ENCODE measurements at regions not wholly inside any gene's neighbourhood (a gene's known extent, or its start where the extent isn't known, plus 50 kb on each side); places are given as distances from the start of the nearest gene placed in this dataset.

DNA sequence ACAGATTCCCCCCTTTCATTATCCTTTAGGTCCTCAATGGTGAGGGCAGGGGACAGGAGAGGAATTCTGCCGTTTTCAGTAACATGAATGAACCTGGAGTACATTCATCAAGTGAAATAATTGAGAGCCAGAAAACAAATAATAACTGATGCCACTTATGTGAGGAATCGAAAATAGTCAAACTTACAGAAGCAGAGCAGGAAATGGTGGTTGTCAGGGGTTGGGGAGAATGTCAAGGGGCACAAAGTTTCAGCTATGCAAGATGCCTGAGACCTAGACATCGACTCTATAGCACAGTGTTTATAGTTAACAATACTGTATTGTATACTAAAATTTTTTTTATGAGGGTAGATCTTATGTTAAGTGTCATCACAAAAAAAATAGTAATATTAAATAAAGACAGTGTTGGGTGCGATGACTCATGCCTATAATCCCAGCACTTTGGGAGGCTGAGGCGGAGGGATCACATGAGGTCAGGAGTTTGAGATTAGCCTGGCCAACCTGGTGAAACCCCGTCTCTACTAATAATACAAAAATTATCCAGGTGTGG lies 1219.8 kb downstream of the GATA3 start:
- no peak for DNase-seq
- no TSS peak for BruUV-seq (replicated peaks)

DNA sequence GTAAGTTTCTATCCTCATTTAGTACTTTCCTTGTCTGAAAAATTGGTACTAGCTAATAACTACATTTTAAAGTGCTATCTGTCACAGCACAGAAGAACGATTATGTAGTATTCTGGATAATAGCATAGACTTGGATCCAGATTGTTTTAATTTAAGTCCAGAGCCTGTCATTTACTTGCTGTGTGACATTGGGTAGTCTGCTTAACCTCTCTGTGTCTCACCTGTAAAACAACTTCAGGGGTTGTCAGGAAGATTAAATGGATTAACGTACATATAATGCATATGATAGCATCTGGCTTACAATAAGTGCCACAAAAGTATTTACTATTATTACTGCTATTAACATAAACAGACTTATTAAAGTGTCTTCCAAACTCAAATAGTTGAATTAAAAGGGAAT lies 1221.4 kb downstream of the GATA3 start:
- POLR2A ChIA-PET: no interaction called here
- CTCF ChIA-PET: no interaction called here

More for the DNA sequence above, 1219.8 kb downstream of the GATA3 start:
- Mint-ChIP-seq H3K9me3 (ENCODE audit: unreplicated experiment) (no peaks in the 10 kb centered on the region), H3K27ac (ENCODE audit: unreplicated experiment) (no peak overlapping the region), H3K36me3 (ENCODE audit: insufficient read depth, unreplicated experiment) (no peaks in the 10 kb centered on the region), H3K27me3 (ENCODE audit: insufficient read depth, unreplicated experiment) (no peaks in the 10 kb centered on the region), H3K4me3 (ENCODE audit: unreplicated experiment) (no peak overlapping the region), H3K4me1 (ENCODE audit: low read depth, unreplicated experiment) (no peaks in the 10 kb centered on the region)
- H3K27me3 ChIP-seq (replicated peaks; ENCODE audit: control insufficient read depth, insufficient read depth, low read length): no peaks in the 10 kb centered on the region
- intact Hi-C loops (cut with micrococcal nuclease; ENCODE audit: unreplicated experiment): no loop called here
- H3K36me3 ChIP-seq (ENCODE audit: control insufficient read depth, insufficient read depth, low read length): no peaks in the 10 kb centered on the region
- POLR2A ChIA-PET: no interaction called here
- no peak overlapping the region for H3K4me3 ChIP-seq (ENCODE audit: low read depth, low read length)
- CTCF ChIA-PET: no interaction called here
- no peaks in the 10 kb centered on the region for H3K4me1 ChIP-seq
- H3K9me3 ChIP-seq: no peaks in the 10 kb centered on the region
- TF ChIP-seq, protein P1, sequence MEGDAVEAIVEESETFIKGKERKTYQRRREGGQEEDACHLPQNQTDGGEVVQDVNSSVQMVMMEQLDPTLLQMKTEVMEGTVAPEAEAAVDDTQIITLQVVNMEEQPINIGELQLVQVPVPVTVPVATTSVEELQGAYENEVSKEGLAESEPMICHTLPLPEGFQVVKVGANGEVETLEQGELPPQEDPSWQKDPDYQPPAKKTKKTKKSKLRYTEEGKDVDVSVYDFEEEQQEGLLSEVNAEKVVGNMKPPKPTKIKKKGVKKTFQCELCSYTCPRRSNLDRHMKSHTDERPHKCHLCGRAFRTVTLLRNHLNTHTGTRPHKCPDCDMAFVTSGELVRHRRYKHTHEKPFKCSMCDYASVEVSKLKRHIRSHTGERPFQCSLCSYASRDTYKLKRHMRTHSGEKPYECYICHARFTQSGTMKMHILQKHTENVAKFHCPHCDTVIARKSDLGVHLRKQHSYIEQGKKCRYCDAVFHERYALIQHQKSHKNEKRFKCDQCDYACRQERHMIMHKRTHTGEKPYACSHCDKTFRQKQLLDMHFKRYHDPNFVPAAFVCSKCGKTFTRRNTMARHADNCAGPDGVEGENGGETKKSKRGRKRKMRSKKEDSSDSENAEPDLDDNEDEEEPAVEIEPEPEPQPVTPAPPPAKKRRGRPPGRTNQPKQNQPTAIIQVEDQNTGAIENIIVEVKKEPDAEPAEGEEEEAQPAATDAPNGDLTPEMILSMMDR (IDR thresholded peaks at IDR 0.05; ENCODE audit: insufficient read depth in 1 of 2, low read depth in 1 of 2, low read length in 1 of 2, severe bottlenecking in 1 of 2, unreplicated experiment in 1 of 2): no peak

DNA sequence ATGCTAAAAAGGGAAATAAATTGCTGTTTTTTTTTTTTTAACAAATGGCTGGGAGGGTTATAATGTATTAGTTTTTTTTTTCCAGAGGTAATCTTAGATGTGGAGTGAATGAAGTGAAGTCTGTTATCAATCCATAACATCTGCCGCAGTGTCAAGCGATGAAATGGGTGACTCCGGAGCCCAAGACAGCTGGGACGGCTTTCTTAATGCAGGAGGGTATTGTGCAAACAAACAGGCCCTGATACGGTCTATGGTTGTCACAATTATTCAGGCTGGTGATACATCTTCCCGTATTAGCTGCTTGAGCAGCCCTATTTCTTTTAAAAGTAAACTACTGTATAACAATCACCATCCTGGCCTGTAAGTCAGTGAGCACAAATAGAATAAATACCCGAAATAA lies 1231.2 kb downstream of the GATA3 start:
- H3K27ac Mint-ChIP-seq (ENCODE audit: unreplicated experiment): no peak overlapping the region
- intact Hi-C loops (cut with micrococcal nuclease; ENCODE audit: unreplicated experiment): no loop called here
- H3K9me3 Mint-ChIP-seq (ENCODE audit: unreplicated experiment): peaks cover 6% of the 10 kb centered on the region
- H3K9me3 ChIP-seq: no peaks in the 10 kb centered on the region; the same call in 1 of the 2 replicates
- ChIA-PET CTCF (no interaction called here), POLR2A (no interaction called here)
- TF ChIP-seq, protein P1 (IDR thresholded peaks at IDR 0.05; ENCODE audit: insufficient read depth in 1 of 2, low read depth in 1 of 2, low read length in 1 of 2, severe bottlenecking in 1 of 2, unreplicated experiment in 1 of 2): no peak
- H3K36me3 Mint-ChIP-seq (ENCODE audit: insufficient read depth, unreplicated experiment): no peaks in the 10 kb centered on the region
- H3K27me3 Mint-ChIP-seq (ENCODE audit: insufficient read depth, unreplicated experiment): no peaks in the 10 kb centered on the region
- no peaks in the 10 kb centered on the region for H3K36me3 ChIP-seq (ENCODE audit: control insufficient read depth, insufficient read depth, low read length)
- DNase-seq: no peak
- H3K4me1 ChIP-seq: no peaks in the 10 kb centered on the region
- no peaks in the 10 kb centered on the region for H3K27me3 ChIP-seq (replicated peaks; ENCODE audit: control insufficient read depth, insufficient read depth, low read length)
- BruUV-seq (replicated peaks): no TSS peak
- no peak overlapping the region for H3K4me3 Mint-ChIP-seq (ENCODE audit: unreplicated experiment)
- H3K4me3 ChIP-seq (ENCODE audit: low read depth, low read length): no peak overlapping the region
- H3K4me1 Mint-ChIP-seq (ENCODE audit: low read depth, unreplicated experiment): no peaks in the 10 kb centered on the region

More for the DNA sequence above, 1221.4 kb downstream of the GATA3 start:
- Mint-ChIP-seq H3K4me3 (ENCODE audit: unreplicated experiment) (no peak overlapping the region), H3K9me3 (ENCODE audit: unreplicated experiment) (peaks cover 6% of the 10 kb centered on the region), H3K27me3 (ENCODE audit: insufficient read depth, unreplicated experiment) (no peaks in the 10 kb centered on the region), H3K4me1 (ENCODE audit: low read depth, unreplicated experiment) (no peaks in the 10 kb centered on the region), H3K27ac (ENCODE audit: unreplicated experiment) (no peak overlapping the region), H3K36me3 (ENCODE audit: insufficient read depth, unreplicated experiment) (no peaks in the 10 kb centered on the region)
- DNase-seq: no peak
- no peaks in the 10 kb centered on the region for H3K4me1 ChIP-seq
- peaks cover 2% of the 10 kb centered on the region for H3K9me3 ChIP-seq
- intact Hi-C loops (cut with micrococcal nuclease; ENCODE audit: unreplicated experiment): no loop called here
- no peaks in the 10 kb centered on the region for H3K27me3 ChIP-seq (replicated peaks; ENCODE audit: control insufficient read depth, insufficient read depth, low read length)
- TF ChIP-seq, protein P1 (IDR thresholded peaks at IDR 0.05; ENCODE audit: insufficient read depth in 1 of 2, low read depth in 1 of 2, low read length in 1 of 2, severe bottlenecking in 1 of 2, unreplicated experiment in 1 of 2): no peak
- no TSS peak for BruUV-seq (replicated peaks)
- no peak overlapping the region for H3K4me3 ChIP-seq (ENCODE audit: low read depth, low read length)
- no peaks in the 10 kb centered on the region for H3K36me3 ChIP-seq (ENCODE audit: control insufficient read depth, insufficient read depth, low read length)
